Endothelial cell of umbilical vein (primary cell): ENCODE measurements at regions not wholly inside any gene's neighbourhood (a gene's known extent, or its start where the extent isn't known, plus 50 kb on each side); places are given as distances from the start of the nearest gene placed in this dataset.

Experiments used
- BruUV-seq: library from RNA; stranded (reverse); fragments of 400-500 nt; replicated peaks from 2 replicates; lab custom pipeline; 2021; lab: Mats Ljungman, UMichigan
- CTCF ChIA-PET: fragments of 300-600, 350-600 bp; sonication (Branson Sonifier 250); formaldehyde crosslinking; loops from one replicate; lab custom pipeline; 2021; ENCODE audit warnings: antibody characterized with exemption, inconsistent platforms; lab: Charles Lee
- POLR2A ChIA-PET: fragments of 300-600, 350-600 bp; sonication (Branson Sonifier 250); formaldehyde crosslinking; loops from one replicate; lab custom pipeline; 2021; ENCODE audit warnings: antibody characterized with exemption, inconsistent platforms; lab: Charles Lee
- DNase-seq: peaks from one replicate; pipeline ENCODE4 v3.0.0-alpha.2; 2011; ENCODE audit warnings: low read depth, low spot score
- FAIRE-seq: peaks from 2 replicates; lab custom pipeline; 2011; peaks lifted over from hg19 to GRCh38; lab: Jason Lieb, UNC
- H2AFZ ChIP-seq: 2 replicates; pipeline ENCODE4 v1.6.0; 2012; ENCODE audit warnings: low read depth, low read length, control low read depth, inconsistent platforms
- H3K27ac ChIP-seq: 2 replicates; pipeline ENCODE4 v1.5.1; 2011; ENCODE audit warnings: low read depth, mild to moderate bottlenecking, control low read depth, low read length, moderate library complexity; ENCODE audit not compliant: insufficient read depth
- H3K27me3 ChIP-seq, 2 experiments: 2 replicates each; pipeline versions ENCODE4 v1.6.0 to v1.6.1; 2011; ENCODE audit warnings: low read length in 2 of 2, mixed read lengths in 1 of 2; ENCODE audit not compliant: control insufficient read depth in 2 of 2, insufficient read depth in 2 of 2
- H3K36me3 ChIP-seq, 2 experiments: 2 replicates in 1 of 2; 3 replicates in 1 of 2; pipeline ENCODE4 v1.5.1; 2011; ENCODE audit warnings: low read length in 2 of 2, mild to moderate bottlenecking in 1 of 2, moderate library complexity in 1 of 2; ENCODE audit not compliant: control insufficient read depth in 2 of 2, insufficient read depth in 2 of 2; ENCODE audit errors: extremely low read depth in 1 of 2
- H3K4me1 ChIP-seq: 3 replicates; pipeline ENCODE4 v1.5.1; 2011; ENCODE audit warnings: mild to moderate bottlenecking, low read length; ENCODE audit not compliant: control insufficient read depth, insufficient read depth; ENCODE audit errors: extremely low read depth
- H3K4me2 ChIP-seq: 2 replicates; pipeline ENCODE4 v1.6.1; 2011; ENCODE audit warnings: low read length, control low read depth, mixed read lengths; ENCODE audit not compliant: insufficient read depth
- H3K4me3 ChIP-seq, 3 experiments: fragments of 200-600 bp in 1 of 3; sonication (generic), shearing (Covaris generic) in 1 of 3; replicated peaks in 1 of 3; 2 replicates each; pipeline ENCODE4 v1.5.1; 2011 to 2016; ENCODE audit warnings: control low read depth in 3 of 3, low read length in 3 of 3, mild to moderate bottlenecking in 2 of 3, inconsistent platforms in 1 of 3, low read depth in 1 of 3, moderate library complexity in 1 of 3; ENCODE audit not compliant: insufficient read depth in 1 of 3
- H3K79me2 ChIP-seq: 2 replicates; pipeline ENCODE4 v1.6.0; 2012; ENCODE audit warnings: low read length, inconsistent platforms; ENCODE audit not compliant: control insufficient read depth, insufficient read depth
- H3K9ac ChIP-seq: replicated peaks from 2 replicates; pipeline ENCODE3; 2011; ENCODE audit warnings: low read length, control low read depth; ENCODE audit not compliant: insufficient read depth; ENCODE audit errors: extremely low read depth
- H3K9me1 ChIP-seq: replicated peaks from 3 replicates; pipeline ENCODE4 v1.6.0; 2011; ENCODE audit warnings: mild to moderate bottlenecking, low read length; ENCODE audit not compliant: control insufficient read depth, insufficient read depth; ENCODE audit errors: extremely low read depth
- H3K9me3 ChIP-seq: replicated peaks from 2 replicates; pipeline ENCODE4 v1.5.1; 2012; ENCODE audit warnings: low read length, inconsistent platforms; ENCODE audit not compliant: control insufficient read depth, insufficient read depth
- H4K20me1 ChIP-seq: replicated peaks from 2 replicates; pipeline ENCODE3; 2011; ENCODE audit warnings: mild to moderate bottlenecking, low read length; ENCODE audit not compliant: control insufficient read depth, insufficient read depth; ENCODE audit errors: extremely low read depth
- EZH2 ChIP-seq: IDR thresholded peaks from 2 replicates; pipeline ENCODE4 v1.6.1; 2012; ENCODE audit warnings: borderline replicate concordance, low read depth, mild to moderate bottlenecking, moderate library complexity, low read length, inconsistent platforms; ENCODE audit not compliant: severe bottlenecking
- FOS ChIP-seq: IDR thresholded peaks from 2 replicates; pipeline ENCODE4 v1.6.1; 2011; ENCODE audit warnings: mild to moderate bottlenecking, low read length, moderate library complexity, borderline replicate concordance; ENCODE audit not compliant: insufficient read depth
- GATA2 ChIP-seq: IDR thresholded peaks from 2 replicates; pipeline ENCODE4 v1.7.0; 2011; ENCODE audit warnings: low read depth, mild to moderate bottlenecking, moderate library complexity, mixed read lengths, low read length; ENCODE audit not compliant: insufficient read length, insufficient read depth
- JUN ChIP-seq: IDR thresholded peaks from 2 replicates; pipeline ENCODE4 v1.6.1; 2011; ENCODE audit warnings: borderline replicate concordance, low read depth; ENCODE audit not compliant: insufficient read length, insufficient read depth
- MYC ChIP-seq: IDR thresholded peaks from one replicate; pipeline ENCODE4 v1.6.1; 2011; ENCODE audit warnings: mild to moderate bottlenecking, low read depth, low read length
- POLR2AphosphoS5 ChIP-seq: IDR thresholded peaks from 2 replicates; pipeline ENCODE4 v1.6.1; 2012; ENCODE audit warnings: low read depth, mild to moderate bottlenecking, control low read depth, low read length, moderate library complexity; ENCODE audit not compliant: insufficient read depth
- dilution Hi-C: fragments of 300-500 bp; cut with MboI; formaldehyde crosslinking; loops from one replicate; pipeline ENCODE4 v1.15.0; 2019; ENCODE audit warnings: low sequenced_read_pairs; ENCODE audit not compliant: extremely low pct_ligation_motif_present
- intact Hi-C: fragments of 100-400 bp; cut with micrococcal nuclease; formaldehyde crosslinking; loops from one replicate; pipeline ENCODE4 v1.10.0; 2022
- TF ChIP-seq, protein P1 (sequence below): IDR thresholded peaks from 2 replicates; pipeline ENCODE4 v1.6.1; 2011; ENCODE audit not compliant: insufficient read depth, insufficient read length

DNA sequence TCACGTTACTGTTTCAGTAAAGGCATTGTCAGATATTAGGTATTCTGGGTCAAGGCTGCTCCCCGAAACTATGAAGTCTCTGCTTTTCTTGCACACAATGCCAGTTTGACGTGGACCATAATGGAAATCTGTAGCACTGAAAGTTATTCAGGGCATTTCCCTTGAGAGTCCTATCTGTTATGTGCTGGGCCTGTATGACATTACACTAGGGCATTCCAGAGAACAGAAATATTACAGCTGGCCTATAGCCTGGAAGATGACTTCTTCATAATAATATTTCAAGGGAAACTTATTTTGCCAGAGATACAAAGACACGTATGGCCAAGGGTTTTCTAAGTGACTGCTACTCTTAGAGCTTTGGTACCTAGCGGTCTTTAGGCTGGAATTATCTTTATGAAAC is 613.6 kb upstream of the CBLB start:
- Histone ChIP-seq H2AFZ (no peak overlapping the region), H3K4me1 (no peaks in the 10 kb centered on the region), H3K9me3 (no peaks in the 10 kb centered on the region), H3K79me2 (no peaks in the 10 kb centered on the region), H3K27ac (no peak overlapping the region), H3K9ac (no peak overlapping the region), H3K9me1 (no peaks in the 10 kb centered on the region), H4K20me1 (no peaks in the 10 kb centered on the region), H3K36me3 (no peaks in the 10 kb centered on the region), H3K4me3 (no peak overlapping the region), H3K4me2 (no peak overlapping the region), H3K27me3 (no peaks in the 10 kb centered on the region)
- FAIRE-seq (no peak), DNase-seq (no peak)
- intact Hi-C loops (no loop called here), dilution Hi-C loops (no loop called here)
- ChIA-PET CTCF (no interaction called here), POLR2A (no interaction called here)
- TF ChIP-seq MYC (no peak), GATA2 (no peak), JUN (no peak), EZH2 (no peak), FOS (no peak)
- TF ChIP-seq, protein P1, sequence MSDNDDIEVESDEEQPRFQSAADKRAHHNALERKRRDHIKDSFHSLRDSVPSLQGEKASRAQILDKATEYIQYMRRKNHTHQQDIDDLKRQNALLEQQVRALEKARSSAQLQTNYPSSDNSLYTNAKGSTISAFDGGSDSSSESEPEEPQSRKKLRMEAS = no peak
- no TSS peak for BruUV-seq

DNA sequence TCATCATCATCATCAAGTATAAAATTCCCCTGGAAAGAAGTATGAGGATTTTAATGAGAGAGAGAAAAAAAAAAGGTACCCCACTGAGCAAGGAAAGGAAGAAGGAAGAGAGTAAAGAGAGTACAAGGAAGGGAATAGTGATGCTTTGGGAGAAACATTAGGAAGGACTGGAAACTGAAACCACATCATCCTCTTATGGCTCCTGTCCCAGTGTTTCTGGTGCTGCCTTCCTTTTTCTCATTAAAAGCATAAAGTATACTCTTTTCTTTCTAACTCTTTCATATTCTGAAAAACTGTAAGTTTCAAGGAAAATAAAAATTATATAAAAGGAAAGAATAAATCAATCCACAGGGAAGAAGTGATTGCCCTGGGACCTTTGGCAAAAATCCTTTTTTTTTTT is 616.4 kb upstream of the CBLB start:
- TF ChIP-seq JUN (no peak), EZH2 (no peak), POLR2AphosphoS5 (no peak)
- TF ChIP-seq, protein P1 = no peak
- BruUV-seq = no TSS peak
- Histone ChIP-seq H3K36me3 (no peaks in the 10 kb centered on the region), H3K4me3 (no peak overlapping the region), H3K27me3 (no peaks in the 10 kb centered on the region), H3K27ac (no peak overlapping the region), H3K9me3 (no peaks in the 10 kb centered on the region), H3K4me1 (no peaks in the 10 kb centered on the region), H2AFZ (no peak overlapping the region), H4K20me1 (no peaks in the 10 kb centered on the region), H3K9ac (no peak overlapping the region), H3K4me2 (no peak overlapping the region), H3K9me1 (no peaks in the 10 kb centered on the region), H3K79me2 (no peaks in the 10 kb centered on the region)
- ChIA-PET POLR2A (no interaction called here), CTCF (no interaction called here)
- intact Hi-C loops (no loop called here), dilution Hi-C loops (no loop called here)
- no peak for DNase-seq
- no peak for FAIRE-seq
